GM18951 (cell line): ENCODE measurements at regions not wholly inside any gene's neighbourhood (a gene's known extent, or its start where the extent isn't known, plus 50 kb on each side); places are given as distances from the start of the nearest gene placed in this dataset.

Source experiments
- POLR2A ChIP-seq: IDR thresholded peaks from 4 replicates; pipeline ENCODE4 v1.6.1; 2011; ENCODE audit warnings: mild to moderate bottlenecking; ENCODE audit not compliant: insufficient read length, insufficient read depth; ENCODE audit errors: extremely low read depth
- in situ Hi-C: fragments of 300-500 bp; cut with MboI; formaldehyde crosslinking; loops from one replicate; pipeline ENCODE4 v1.12.0; 2022; ENCODE audit warnings: low sequenced_read_pairs, mixed read lengths, inconsistent platforms; ENCODE audit not compliant: unreplicated experiment

GRCh38 chr10:123952099-123952498 is 60.5 kb upstream of the CPXM2 start:
- in situ Hi-C loops = loop anchor here (10.0 to 25.0 kb wide), 2 partner anchors 357 to 840 kb away; no protein-coding TSS in a partner anchor

GRCh38 chr10:123948030-123948823 is 56.6 kb upstream of the CPXM2 start:
- in situ Hi-C loops = no loop called here

More at GRCh38 chr10:123952099-123952498, 60.5 kb upstream of the CPXM2 start:
- TF ChIP-seq POLR2A = no peak

GRCh38 chr10:123945325-123945920 is 53.8 kb upstream of the CPXM2 start:
- in situ Hi-C loops = no loop called here
- no peak for TF ChIP-seq POLR2A

More at GRCh38 chr10:123948030-123948823, 56.6 kb upstream of the CPXM2 start:
- no peak for TF ChIP-seq POLR2A

- in situ Hi-C loops = no loop called here
- no peak for TF ChIP-seq POLR2A
These were observed 53.1 kb upstream of the CPXM2 start for GRCh38 chr10:123944661-123945060.

GRCh38 chr10:123943307-123943706 is 51.7 kb upstream of the CPXM2 start:
- TF ChIP-seq POLR2A = no peak
- in situ Hi-C loops = no loop called here

- TF ChIP-seq POLR2A = no peak
- in situ Hi-C loops = no loop called here
These were observed 50.7 kb upstream of the CPXM2 start for GRCh38 chr10:123942114-123942861.
